ENCODE measurements at regions not wholly inside any gene's neighbourhood (a gene's known extent, or its start where the extent isn't known, plus 50 kb on each side); places are given as distances from the start of the nearest gene placed in this dataset.

GRCh38 chr3:6779140-6779539 lies 81.8 kb upstream of the GRM7 start:
- in situ Hi-C loops (cut with MboI; ENCODE audit: low sequenced_read_pairs), result no loop called here

- in situ Hi-C loops (cut with MboI; ENCODE audit: low sequenced_read_pairs), result no loop called here
These were observed 79.8 kb upstream of the GRM7 start for GRCh38 chr3:6781092-6781491.

GRCh38 chr3:6785726-6786125 lies 75.2 kb upstream of the GRM7 start:
- in situ Hi-C loops (cut with MboI; ENCODE audit: low sequenced_read_pairs), result no loop called here

- in situ Hi-C loops (cut with MboI; ENCODE audit: low sequenced_read_pairs), result no loop called here
These were observed 69.8 kb upstream of the GRM7 start for GRCh38 chr3:6791161-6791560.

GRCh38 chr3:6799264-6799915 lies 61.5 kb upstream of the GRM7 start:
- in situ Hi-C loops (cut with MboI; ENCODE audit: low sequenced_read_pairs), result no loop called here

- in situ Hi-C loops (cut with MboI; ENCODE audit: low sequenced_read_pairs), result no loop called here
These were observed 57.3 kb upstream of the GRM7 start for GRCh38 chr3:6803619-6804018.

GRCh38 chr3:6805236-6805635 lies 55.7 kb upstream of the GRM7 start:
- in situ Hi-C loops (cut with MboI; ENCODE audit: low sequenced_read_pairs), result no loop called here

- in situ Hi-C loops (cut with MboI; ENCODE audit: low sequenced_read_pairs), result no loop called here
These were observed 53.9 kb upstream of the GRM7 start for GRCh38 chr3:6806991-6807390.

GRCh38 chr3:6807967-6808588 lies 52.8 kb upstream of the GRM7 start:
- in situ Hi-C loops (cut with MboI; ENCODE audit: low sequenced_read_pairs), result no loop called here

GRCh38 chr3:6809349-6809748 lies 51.6 kb upstream of the GRM7 start:
- in situ Hi-C loops (cut with MboI; ENCODE audit: low sequenced_read_pairs), result no loop called here
